Ascending aorta (tissue), 2 donors: ENCODE measurements at regions not wholly inside any gene's neighbourhood (a gene's known extent, or its start where the extent isn't known, plus 50 kb on each side); places are given as distances from the start of the nearest gene placed in this dataset.

ENCODE experiments used
- DNase-seq, 2 donors: peaks; one replicate each; pipeline ENCODE4 v3.0.0-alpha.2; 2019; ENCODE audit warnings: low spot score in 2 of 2
- H3K27ac ChIP-seq, 2 donors: fragments of 200-600 bp; sonication (generic); one replicate each; pipeline ENCODE4 v1.5.1; 2016 to 2017; ENCODE audit warnings: mild to moderate bottlenecking in 1 of 2
- H3K27me3 ChIP-seq: fragments of 200-600 bp; sonication (generic); one replicate; pipeline ENCODE4 v1.5.1; 2017
- H3K36me3 ChIP-seq, 2 donors: fragments of 200-600 bp; sonication (generic); one replicate each; pipeline ENCODE4 v1.5.1; 2016
- H3K4me1 ChIP-seq, 2 donors: fragments of 200-600 bp; sonication (generic); one replicate each; pipeline ENCODE4 v1.5.1; 2016 to 2017; ENCODE audit warnings: mild to moderate bottlenecking in 1 of 2
- H3K4me3 ChIP-seq, 2 donors: fragments of 200-600 bp; sonication (generic); one replicate each; pipeline ENCODE4 v1.5.1; 2016 to 2017; ENCODE audit warnings: mild to moderate bottlenecking in 1 of 2
- H3K9me3 ChIP-seq, 2 donors: fragments of 200-600 bp; sonication (generic); one replicate each; pipeline ENCODE4 v1.5.1; 2016
- CTCF ChIP-seq, 3 experiments: fragments of 200-600 bp in 2 of 3; fragments of 450-650 bp in 1 of 3; sonication (generic) in 2 of 3; IDR thresholded peaks; one replicate each; pipeline ENCODE4 v1.5.1; 2016 to 2019; ENCODE audit warnings: antibody characterized with exemption in 3 of 3, mild to moderate bottlenecking in 1 of 3, moderate library complexity in 1 of 3
- intact Hi-C: fragments of 100-400 bp; cut with DNase I; formaldehyde crosslinking; loops from one replicate; pipeline ENCODE4 v1.15.1; 2023

DNA sequence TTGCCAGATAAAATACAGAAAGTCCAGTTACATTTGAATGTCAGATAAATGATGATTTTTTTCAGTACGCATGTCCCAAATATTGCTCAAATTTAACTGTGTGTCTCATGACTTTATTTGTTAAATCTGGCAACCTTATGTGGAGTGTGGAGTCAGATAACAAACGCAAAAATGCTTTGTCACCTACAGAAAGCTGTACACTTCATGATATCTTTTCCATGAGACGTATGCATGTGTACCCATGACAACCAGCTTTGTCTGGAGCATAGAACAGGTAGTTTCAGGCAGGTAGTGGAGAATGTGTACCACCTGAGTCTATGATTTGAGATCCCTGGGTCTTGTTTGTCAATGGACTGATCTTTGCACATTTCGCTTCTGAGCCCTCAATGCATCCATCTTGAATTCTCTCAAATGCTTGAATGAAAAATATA, 105.5 kb upstream of the CPEB4 start:
- intact Hi-C loops: loop anchor here (5.0 kb wide), 2 partner anchors 75 to 105 kb away; partner anchors contain the start of gene CPEB4
- no peaks in the 10 kb centered on the region for H3K9me3 ChIP-seq

DNA sequence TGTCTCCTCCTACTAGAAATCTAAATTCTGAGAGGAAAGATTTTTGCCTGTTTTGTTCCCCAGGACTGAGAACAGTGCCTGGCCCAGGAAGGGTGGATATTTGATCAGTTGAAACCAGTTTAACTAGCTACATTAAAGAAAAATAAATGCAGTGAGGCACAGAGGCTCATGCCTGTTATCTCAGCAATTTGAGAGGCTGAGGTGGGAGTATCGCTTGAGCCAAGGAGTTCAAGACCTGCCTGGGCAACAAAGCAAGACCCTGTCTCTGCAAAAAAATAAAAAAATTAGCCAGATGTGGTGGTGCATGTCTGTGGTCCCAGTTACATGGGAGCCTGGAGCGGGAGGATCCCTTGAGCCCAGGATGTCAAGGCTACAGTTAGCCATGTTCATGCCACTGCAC, 104.8 kb upstream of the CPEB4 start:
- Histone ChIP-seq H3K4me3 (no peak overlapping the region), H3K27me3 (no peaks in the 10 kb centered on the region), H3K36me3 (no peaks in the 10 kb centered on the region), H3K4me1 (peaks cover 4 to 16% of the 10 kb centered on the region in 2 donors), H3K27ac (no peak overlapping the region), H3K9me3 (no peaks in the 10 kb centered on the region)
- DNase-seq: no peak
- intact Hi-C loops: loop anchor here (5.0 kb wide), 2 partner anchors 74 to 104 kb away; partner anchors contain the start of gene CPEB4
- TF ChIP-seq CTCF (IDR thresholded peaks at IDR 0.05): no peak

More for the DNA sequence above, 105.5 kb upstream of the CPEB4 start:
- Histone ChIP-seq H3K4me3 (no peak overlapping the region), H3K27ac (peak overlapping the region; percentile 65 to 72), H3K36me3 (no peaks in the 10 kb centered on the region), H3K27me3 (no peaks in the 10 kb centered on the region), H3K4me1 (peaks cover 4 to 16% of the 10 kb centered on the region in 2 donors)
- DNase-seq: no peak
- TF ChIP-seq CTCF (IDR thresholded peaks at IDR 0.05): no peak

- Histone ChIP-seq H3K27me3 (no peaks in the 10 kb centered on the region), H3K27ac (no peak overlapping the region), H3K36me3 (no peaks in the 10 kb centered on the region), H3K9me3 (no peaks in the 10 kb centered on the region), H3K4me3 (no peak overlapping the region), H3K4me1 (peaks cover 4 to 16% of the 10 kb centered on the region in 2 donors)
- no peak for TF ChIP-seq CTCF (IDR thresholded peaks at IDR 0.05)
- intact Hi-C loops: no loop called here
- DNase-seq: no peak
These were observed 102.7 kb upstream of the CPEB4 start for GRCh38 chr5:173785400-173785799.

DNA sequence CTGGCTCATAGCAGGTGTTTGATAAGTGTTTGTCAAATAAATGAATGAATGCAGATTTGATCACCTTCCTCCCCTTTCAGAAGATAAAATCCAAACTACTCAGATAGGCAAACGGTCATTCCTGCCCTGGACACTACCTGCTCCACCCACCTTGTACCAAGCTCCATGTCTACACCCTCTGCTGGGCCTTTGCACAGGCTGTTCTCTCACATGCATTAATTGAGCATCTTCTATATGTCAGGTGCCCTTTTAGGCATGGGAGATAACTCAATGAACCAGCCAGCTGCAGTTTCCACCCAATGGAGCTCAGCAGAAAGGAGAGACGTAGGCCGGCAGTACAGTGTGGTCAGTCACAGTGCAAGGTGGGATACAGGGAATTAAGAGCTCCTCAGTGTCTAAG, 102.3 kb upstream of the CPEB4 start:
- Histone ChIP-seq H3K27me3 (no peaks in the 10 kb centered on the region), H3K27ac (no peak overlapping the region), H3K4me1 (peaks cover 4 to 16% of the 10 kb centered on the region in 2 donors), H3K4me3 (no peak overlapping the region), H3K9me3 (no peaks in the 10 kb centered on the region), H3K36me3 (no peaks in the 10 kb centered on the region)
- TF ChIP-seq CTCF (IDR thresholded peaks at IDR 0.05): no peak
- intact Hi-C loops: no loop called here
- DNase-seq: no peak

DNA sequence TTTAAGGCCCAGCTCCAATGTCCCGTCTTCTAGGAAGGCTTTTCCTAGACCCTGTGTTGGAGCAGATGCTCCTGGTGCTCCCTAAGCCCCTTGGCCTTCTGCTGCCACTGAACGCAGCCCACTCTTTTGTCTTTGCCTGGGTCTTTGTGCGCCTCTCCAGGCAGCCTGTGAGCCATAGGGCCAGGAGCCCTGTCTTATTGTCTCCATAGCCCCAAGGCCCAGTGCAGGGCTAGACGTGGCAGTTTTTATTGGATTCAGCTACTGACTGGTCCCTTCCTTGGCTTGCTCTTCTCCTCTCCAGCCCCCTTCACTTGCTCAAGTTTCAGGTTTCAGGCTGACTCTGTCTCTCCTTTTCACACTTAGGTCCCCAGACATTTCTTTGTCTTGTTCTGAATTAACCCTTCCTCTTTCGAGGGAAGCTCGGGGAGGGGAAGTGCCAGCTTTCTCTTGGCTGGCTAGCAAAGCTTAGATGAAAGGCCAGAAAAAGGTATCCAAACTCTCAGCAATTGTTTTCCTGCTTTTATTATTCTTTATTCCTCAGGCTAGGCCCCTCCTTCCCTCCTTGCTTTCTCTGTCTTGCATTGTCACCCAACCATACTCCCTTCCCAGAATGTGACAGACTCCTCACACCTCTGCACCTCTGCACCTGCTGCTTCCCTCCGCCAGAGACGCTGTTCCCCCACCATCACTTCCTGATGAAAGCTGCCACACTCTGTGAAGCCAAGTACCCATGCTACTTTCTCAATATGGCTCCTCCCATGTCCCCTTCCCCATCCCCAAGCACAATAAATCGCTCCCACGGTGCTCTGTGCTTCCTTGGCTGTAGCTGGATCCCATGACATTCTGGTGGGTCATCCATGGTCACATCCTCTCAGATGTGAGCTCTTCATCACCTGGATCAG, 101.6 kb upstream of the CPEB4 start:
- Histone ChIP-seq H3K27ac (no peak overlapping the region), H3K4me3 (no peak overlapping the region), H3K4me1 (peaks cover 4 to 12% of the 10 kb centered on the region in 2 donors), H3K9me3 (no peaks in the 10 kb centered on the region), H3K27me3 (no peaks in the 10 kb centered on the region), H3K36me3 (no peaks in the 10 kb centered on the region)
- DNase-seq: no peak
- TF ChIP-seq CTCF (IDR thresholded peaks at IDR 0.05): no peak
- intact Hi-C loops: no loop called here
